ENCODE measurements at regions not wholly inside any gene's neighbourhood (a gene's known extent, or its start where the extent isn't known, plus 50 kb on each side); places are given as distances from the start of the nearest gene placed in this dataset.
"Not testable (repeated sequence)": the region's sequence is repeated elsewhere in the genome, so short reads cannot be mapped to it uniquely, and the experiment has no call there.

DNA sequence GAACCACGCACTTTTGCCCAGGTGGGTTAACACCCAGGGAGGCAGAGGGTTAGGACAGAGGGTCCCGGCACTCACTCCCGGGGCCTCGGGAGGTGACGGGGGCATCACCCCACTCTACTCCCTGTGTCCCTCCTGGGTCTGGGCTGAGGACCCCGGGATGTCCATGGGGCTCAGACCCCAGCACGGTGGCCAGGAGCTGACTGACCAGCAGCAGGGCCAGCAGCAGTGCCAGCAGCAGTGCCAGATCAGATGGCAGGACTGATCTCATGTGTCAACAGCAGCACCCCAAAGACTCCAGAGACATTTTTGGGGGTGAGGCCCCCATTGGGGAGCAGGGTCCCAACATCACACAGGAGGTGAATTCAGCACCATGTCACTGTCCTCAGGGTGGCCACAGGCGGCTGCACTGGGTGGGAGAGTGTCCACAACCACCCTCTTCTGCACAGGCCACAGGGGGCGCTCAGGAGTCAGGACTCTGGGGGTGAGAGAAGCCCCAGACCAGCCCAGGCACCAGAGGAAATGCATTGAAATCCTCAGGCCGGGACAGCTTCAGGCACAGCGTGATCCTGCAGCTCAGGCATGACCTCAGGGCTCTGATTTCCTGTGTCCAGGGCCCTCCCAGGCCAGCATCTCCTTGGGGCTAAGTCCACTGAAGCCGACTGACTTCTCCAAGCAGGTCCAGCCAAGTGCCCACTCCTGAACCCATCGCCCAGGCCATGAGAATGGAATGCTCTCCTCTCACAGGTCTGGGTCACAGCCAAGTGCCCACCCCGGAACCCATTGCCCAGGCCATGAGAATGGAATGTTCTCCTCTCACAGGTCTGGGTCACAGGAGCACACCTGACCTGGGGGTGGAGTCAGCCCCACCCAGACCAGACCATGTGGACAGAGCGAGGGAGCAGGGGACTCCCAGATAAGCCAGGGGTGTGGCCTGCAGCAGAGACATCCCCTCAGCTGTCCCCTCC is 87.2 kb upstream of the SFSWAP start:
- not testable (repeated sequence) for DNase-seq (ENCODE audit: extremely low read depth in 1 of 11, low read depth in 9 of 11, low spot score in 4 of 11)

DNA sequence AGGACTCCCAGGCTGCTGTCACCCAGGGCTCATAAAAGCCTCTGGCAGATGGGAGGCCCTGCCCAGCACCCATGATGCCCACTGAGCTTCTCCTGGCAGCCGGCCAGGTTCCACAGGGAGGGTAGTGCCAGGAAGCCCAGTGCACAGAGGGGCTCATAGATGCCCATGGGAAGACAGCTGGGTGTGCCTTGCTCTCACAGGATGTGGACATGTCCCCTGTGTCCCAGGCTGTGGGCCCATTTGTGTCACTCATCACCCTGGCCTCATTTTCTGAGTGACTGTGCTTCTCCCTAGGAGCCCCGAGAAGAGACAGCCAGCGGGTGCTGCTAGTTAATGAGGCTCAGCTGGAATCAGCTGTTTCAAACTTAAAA is 86.5 kb upstream of the SFSWAP start:
- not testable (repeated sequence) for DNase-seq (ENCODE audit: extremely low read depth in 1 of 11, low read depth in 9 of 11, low spot score in 4 of 11)

DNA sequence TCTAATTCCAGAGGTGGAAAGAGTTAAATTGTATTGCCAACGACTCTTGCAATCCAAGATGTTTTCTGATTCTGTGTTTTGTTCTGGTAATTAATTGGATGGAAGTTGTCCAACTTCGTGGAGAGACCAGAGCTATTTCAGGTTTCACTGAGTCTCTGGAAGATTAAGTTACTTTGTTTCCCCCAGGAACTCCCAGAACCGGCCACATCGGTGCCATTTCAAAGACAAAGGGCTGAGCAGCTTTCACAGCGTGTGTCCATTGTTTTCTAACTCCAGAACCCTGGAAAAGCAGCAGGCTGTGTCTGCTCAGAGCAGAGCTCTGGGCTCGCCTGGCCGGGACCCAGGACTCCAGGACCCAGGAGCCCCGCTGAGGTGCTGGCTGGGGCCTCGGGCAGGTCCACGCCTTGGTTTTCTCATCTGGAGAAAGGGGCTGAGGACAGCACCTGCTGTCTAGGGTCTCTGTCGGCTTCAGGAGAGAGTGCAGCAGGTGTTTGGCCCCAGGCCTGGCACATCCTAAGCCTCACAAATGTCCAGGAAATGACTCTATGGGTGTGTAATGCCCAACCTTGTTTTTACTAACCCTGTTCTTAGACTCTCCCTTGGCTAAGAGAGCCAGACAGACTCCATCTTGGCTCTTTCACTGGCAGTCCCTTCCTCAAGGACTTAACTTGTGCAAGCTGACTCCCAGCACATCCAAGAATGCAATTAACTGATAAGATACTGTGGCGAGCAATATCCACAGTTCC is 86.0 kb upstream of the SFSWAP start:
- DNase-seq (ENCODE audit: extremely low read depth in 1 of 11, low read depth in 9 of 11, low spot score in 4 of 11), result not testable (repeated sequence)

DNA sequence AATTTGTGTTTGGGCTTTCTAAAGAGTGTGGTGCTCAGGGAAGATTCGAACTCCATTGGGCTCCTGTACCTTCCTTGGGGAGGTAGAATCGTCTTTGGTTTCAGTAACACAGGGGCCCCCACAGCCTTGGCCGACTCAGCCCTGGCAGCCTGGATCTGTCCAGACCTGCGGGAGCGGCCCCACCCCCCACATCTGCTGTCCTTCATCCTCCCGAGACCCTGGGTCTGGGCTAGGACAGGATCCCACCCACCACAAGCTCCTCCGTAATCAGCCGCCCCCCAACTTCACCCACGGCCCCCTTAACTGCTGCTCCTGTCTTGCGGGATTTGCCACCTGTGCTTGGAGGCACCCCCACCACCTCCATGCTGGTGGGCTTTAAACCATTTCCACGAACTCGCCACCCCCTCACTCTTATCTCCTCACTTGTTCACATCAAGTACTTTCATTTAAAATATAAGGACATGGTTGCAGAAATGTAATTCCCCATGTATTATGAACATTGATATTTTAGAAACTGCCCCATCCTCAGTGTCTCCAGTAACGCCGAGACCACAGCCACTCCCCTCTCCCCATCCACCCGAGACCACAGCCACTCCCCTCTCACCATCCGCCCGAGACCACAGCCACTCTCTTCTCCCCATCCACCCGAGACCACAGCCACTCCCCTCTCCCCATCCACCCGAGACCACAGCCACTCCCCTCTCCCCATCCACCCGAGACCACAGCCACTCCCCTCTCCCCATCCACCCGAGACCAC is 84.7 kb upstream of the SFSWAP start:
- DNase-seq (ENCODE audit: extremely low read depth in 1 of 11, low read depth in 9 of 11, low spot score in 4 of 11), result not testable (repeated sequence)

DNA sequence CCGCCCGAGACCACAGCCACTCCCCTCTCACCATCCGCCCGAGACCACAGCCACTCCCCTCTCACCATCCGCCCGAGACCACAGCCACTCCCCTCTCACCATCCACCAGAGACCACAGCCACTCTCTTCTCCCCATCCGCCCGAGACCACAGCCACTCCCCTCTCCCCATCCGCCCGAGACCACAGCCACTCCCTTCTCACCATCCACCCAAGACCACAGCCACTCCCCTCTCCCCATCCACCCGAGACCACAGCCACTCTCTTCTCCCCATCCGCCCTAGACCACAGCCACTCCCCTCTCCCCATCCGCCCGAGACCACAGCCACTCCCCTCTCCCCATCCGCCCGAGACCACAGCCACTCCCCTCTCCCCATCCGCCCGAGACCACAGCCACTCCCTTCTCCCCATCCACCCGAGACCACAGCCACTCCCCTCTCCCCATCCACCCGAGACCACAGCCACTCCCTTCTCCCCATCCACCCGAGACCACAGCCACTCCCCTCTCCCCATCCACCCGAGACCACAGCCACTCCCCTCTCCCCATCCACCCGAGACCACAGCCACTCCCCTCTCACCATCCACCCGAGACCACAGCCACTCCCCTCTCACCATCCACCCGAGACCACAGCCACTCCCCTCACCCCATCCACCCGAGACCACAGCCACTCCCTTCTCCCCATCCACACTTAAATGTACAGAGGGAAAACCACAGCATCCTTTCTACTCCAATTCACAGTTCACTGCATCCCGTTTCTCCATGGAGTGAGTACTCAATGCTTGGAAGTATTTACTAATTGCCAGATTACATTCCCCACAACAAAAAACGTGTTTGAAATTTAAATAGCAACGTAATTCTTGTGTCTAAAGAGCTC is 83.5 kb upstream of the SFSWAP start:
- DNase-seq (ENCODE audit: extremely low read depth in 1 of 11, low read depth in 9 of 11, low spot score in 4 of 11), result not testable (repeated sequence)

DNA sequence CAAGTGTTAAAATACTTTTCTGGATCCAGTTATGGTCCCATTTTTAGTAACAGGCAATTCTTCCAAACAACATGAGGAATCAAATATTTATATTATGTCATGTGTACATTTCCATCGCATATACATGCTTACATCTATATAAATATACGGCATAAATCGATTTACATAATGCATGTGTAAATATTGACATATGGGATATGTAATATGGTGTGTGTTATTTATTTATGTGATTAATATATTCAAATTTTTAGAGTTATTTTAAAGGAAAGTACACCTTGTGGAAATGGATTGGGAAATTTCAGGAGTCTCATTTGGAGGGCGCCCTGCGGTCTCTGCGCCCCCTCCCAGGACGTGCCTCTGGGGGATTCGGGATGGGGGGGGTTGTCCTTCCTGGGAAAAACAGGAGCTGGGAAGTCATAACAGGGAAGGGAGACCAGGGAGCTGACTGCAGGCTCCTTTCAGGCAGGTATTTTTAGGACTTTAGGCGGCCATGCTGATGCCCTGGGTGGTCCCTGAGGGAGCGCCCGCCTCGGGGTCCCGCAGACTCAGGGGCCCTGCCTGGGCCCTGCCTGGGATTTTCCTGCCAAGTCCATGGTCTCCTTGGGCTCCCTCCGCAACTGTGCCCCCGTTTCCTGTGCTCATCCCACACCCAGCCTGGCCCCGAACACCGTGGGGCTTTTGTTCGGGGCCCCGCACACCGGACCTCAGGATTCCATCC is 82.7 kb upstream of the SFSWAP start:
- no peak for DNase-seq (ENCODE audit: extremely low read depth in 1 of 11, low read depth in 9 of 11, low spot score in 4 of 11)

DNA sequence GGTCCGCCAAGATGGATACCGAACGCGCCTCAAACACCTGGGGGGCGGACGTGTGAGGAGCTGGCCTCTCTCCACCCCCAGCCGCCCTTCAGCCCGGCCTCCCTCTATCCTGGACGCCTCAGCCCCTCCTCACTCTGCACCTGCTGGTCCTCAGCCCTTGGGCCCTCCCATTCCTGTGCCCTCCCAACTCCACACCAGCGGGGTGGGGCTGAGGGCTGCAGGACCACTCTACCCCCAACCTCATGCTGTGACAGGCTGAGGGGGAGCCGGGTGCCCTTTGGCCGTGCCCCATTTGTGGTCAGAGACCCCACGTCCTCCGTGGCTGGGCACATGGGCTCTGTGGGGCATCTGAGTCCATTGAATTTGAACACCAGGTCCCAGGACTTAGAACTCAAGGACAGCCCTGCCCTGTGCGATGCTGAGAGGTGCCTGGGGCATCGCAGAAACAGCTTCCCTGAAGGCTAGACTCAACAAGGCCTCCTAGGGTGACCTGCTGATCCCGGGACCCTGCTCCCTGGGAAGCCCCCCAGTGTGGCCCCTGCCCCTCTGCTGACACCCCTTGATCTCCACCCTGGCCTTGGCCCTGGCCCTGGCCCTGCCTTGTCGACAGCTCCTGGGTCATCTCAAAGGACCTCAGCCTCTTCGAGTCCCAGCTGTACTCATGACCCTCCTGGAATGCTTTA is 82.0 kb upstream of the SFSWAP start:
- no peak for DNase-seq (ENCODE audit: extremely low read depth in 1 of 11, low read depth in 9 of 11, low spot score in 4 of 11)

DNA sequence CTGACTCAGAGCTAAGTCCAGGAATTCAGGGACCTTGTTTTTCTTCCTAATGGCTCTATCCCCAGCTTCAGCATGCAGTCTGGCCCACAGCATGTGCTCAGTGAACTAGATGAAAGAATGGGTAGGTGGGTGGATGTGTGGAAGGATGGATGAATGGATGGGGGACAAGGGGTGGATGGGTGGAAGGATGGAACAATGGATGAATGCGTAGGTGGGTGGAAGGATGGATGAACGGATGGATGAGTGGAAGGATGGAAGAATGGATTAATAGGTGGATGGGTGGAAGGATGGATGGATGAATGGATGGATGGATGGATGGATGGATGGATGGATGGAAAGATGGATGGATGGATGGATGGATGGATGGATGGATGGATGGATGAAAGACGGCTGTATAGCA is 79.7 kb upstream of the SFSWAP start:
- DNase-seq (ENCODE audit: extremely low read depth in 1 of 11, low read depth in 9 of 11, low spot score in 4 of 11), result no peak

DNA sequence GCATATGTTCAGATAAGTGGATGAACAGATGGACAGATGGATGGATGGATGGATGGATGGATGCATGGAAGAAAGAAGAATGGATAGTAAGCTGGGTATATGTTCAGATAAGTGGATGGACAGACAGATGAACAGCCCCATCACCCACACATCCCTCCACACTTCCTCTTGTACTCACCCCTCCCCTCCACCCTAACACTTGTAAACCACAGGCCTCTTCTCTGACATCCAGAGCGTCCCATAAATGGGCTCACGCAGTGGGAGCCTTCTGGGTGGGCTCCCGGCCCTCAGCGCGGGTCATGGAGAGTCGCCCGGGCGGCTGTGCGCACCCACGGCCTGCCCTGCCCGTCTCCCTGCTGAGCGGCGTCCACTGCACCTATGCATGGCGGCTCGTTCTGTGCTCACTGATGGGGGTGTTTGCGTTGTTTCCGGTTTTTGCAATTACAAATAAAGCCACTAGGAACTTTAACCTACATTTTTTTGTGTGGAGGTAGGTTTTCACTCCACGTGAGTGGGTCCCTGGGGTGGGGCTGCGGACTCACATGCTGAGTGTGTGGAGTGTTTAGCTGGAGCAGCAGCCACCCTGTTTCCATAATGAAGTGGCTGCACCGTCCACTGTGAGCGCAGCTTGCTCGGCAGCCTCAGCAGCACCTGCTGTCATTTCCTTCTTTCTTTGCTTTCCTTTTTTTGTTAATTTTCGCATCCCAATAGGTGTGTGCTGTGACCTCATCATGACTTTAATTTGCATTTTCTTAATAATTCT is 78.8 kb upstream of the SFSWAP start:
- not testable (repeated sequence) for DNase-seq (ENCODE audit: extremely low read depth in 1 of 11, low read depth in 9 of 11, low spot score in 4 of 11)

DNA sequence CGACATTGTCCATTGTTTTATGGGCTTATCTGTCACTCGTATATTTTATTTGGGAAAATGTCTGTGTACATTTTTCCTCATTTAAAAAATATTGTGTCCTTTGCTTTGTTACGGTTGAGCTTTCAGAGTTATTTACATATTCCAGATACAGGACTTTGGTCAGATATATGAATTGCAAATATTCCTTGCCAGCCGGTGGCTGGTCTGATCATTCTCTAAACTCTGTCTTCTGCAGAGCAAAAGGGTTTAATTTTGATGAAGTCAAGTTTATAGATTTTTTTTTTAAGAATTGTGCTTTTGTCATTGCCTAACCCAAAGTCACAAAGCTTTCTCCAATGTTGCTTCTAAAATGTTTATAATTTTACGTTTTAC is 78.3 kb upstream of the SFSWAP start:
- DNase-seq (ENCODE audit: extremely low read depth in 1 of 11, low read depth in 9 of 11, low spot score in 4 of 11), result not testable (repeated sequence)

DNA sequence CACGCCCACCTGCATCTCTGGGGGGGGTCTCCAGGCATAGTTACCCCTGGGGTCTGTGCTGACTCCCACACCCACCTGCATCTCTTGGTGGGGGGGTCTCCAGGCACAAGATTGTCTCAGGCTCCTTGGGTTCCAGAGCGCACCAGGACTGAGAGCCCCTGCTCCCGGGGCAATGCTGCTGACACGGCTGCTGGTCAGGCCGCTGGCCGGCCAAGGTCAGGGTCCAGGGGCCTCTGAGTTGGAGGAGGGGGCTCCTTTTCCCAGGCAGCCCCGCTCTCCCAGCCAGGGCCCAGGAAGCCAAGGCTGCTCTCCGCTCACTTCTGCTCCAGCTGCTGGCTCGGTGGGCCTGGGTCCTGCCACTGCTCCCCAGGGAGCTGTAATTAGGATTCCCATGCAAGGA is 77.3 kb upstream of the SFSWAP start:
- DNase-seq (ENCODE audit: extremely low read depth in 1 of 11, low read depth in 9 of 11, low spot score in 4 of 11), result not testable (repeated sequence)

DNA sequence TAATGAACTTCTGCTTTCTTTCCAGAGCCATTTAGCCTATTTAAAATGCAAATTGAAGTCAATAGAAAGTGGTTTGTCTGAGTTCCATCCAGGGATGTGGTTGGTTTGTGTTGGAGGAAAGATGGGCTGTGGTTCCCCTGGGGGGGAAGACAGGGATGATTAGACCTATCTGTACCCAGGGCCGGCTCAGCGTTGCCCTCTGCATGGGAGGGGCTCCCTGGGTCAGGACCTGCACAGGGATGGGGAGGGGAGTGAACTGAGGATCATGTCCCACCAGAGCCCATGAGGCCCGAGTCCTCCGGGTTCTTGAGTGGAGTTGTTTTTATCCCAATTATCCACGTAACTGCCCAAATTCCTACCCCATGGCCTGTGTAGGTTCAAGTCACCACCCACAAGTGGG is 76.9 kb upstream of the SFSWAP start:
- no peak for DNase-seq (ENCODE audit: extremely low read depth in 1 of 11, low read depth in 9 of 11, low spot score in 4 of 11)

DNA sequence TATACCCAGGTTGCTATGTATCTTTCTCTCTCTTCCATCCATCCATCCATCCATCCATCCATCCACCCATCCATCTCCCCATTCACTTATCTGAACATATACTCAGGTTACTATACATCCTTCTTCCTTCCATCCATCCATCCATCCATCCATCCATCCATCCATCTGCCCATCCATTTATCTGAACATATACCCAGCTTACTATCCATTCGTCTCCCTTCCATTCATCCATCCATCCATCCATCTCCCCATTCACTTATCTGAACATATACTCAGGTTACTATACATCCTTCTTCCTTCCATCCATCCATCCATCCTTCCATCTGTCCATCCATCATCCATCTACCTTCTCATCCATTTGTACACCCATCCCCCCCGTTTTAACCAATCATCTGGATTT is 75.9 kb upstream of the SFSWAP start:
- not testable (repeated sequence) for DNase-seq (ENCODE audit: extremely low read depth in 1 of 11, low read depth in 9 of 11, low spot score in 4 of 11)

DNA sequence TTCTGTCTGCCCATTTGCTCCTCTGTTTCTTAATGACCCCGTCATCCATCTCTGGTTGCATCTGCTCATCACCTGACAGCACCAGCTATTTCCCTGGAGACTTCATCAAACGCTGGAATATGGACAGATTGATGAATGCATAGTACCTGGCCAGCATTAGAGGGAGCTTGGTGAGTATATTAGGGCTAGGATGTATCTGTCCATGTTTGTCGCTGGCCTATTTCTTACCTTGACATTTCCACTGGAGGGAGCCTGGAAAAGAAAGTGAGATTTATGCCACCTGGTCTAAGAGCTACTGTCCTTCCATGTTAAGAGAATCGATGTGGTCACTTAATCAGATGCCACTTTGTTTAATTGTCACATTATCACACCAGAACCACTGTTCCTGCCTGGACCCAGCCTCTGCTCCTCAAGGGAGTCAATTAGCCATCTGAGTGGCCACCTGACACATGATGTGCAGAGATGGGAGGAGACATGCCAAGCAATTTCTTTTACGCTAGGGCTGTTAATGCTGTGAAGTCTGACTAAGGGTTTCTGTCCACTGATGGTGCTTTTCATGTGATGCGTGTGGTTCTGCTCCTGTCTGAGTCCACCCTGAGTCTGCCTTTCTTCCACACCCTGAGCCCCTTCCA is 75.3 kb upstream of the SFSWAP start:
- DNase-seq (ENCODE audit: extremely low read depth in 1 of 11, low read depth in 9 of 11, low spot score in 4 of 11), result no peak

DNA sequence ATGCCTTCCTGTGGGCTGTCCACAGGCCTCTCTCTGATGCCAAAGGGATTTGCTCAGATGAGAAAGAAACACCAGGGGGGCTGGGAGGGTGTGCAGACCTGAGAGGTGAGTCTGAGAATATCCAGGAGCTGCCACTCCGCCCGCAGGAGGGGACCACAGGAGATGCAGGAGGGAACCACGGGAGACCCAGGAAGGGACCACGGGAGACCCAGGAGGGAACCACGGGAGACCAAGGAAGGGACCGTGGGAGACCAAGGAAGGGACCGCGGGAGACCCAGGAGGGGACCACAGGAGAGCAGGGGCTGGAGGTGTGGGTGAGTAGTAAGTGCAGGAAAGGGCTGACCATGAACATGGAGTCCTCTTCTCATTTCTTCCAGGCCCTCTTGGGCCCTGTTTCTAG is 74.6 kb upstream of the SFSWAP start:
- DNase-seq (ENCODE audit: extremely low read depth in 1 of 11, low read depth in 9 of 11, low spot score in 4 of 11), result no peak

DNA sequence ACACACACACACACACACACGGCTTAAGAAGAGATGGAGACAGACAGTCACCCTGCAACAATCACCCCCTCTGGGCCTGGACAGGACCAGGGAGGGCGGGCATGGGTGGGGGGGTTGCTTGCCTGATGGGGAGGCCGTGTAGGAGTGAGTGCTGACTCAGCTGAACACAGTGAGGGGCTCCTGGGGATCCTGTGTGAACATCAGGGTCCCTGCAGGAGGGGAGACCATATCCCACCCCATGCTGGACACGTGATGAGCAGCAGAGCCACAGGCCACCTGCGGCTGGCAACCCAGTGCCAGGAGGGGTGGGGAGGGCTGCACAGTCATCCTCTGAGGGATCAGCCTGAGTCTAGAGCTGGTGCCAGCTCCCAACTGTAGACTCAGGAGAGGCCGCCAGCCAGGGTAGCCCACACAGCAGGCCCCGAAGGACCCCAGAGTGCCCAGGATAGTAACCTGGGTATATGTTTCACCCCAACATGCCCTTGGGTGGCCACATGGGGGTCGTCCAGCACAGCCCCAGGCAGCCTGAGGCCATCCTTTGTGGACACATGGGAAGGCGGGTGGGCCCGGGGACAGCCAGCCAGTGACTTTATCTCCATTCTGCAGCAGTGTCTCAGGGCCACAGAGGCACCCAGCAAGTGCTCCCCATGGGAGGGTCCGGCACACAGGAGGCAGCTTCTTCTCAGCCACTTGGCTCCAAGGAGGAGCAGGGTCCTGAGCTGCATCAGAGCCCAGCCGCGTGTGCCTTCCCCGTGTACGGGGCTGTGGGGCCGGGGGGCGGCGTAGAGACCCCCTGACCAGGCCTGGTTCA is 73.7 kb upstream of the SFSWAP start:
- no peak for DNase-seq (ENCODE audit: extremely low read depth in 1 of 11, low read depth in 9 of 11, low spot score in 4 of 11)

Data from renal cortex interstitium (tissue), 11 donors.